H9 (cell line): ENCODE measurements at regions not wholly inside any gene's neighbourhood (a gene's known extent, or its start where the extent isn't known, plus 50 kb on each side); places are given as distances from the start of the nearest gene placed in this dataset.

Experiments used
- DNase-seq: peaks from one replicate; pipeline ENCODE4 v3.0.0-alpha.2; 2017
- H2AFZ ChIP-seq: one replicate; pipeline ENCODE4 v1.6.1; 2013; ENCODE audit warnings: mild to moderate bottlenecking, low read length, control low read depth, moderate library complexity
- H2AK5ac ChIP-seq: 2 replicates; pipeline ENCODE4 v1.6.1; 2013; ENCODE audit warnings: low read length, control low read depth, mixed read lengths; ENCODE audit not compliant: insufficient read length
- H2BK120ac ChIP-seq: one replicate; pipeline ENCODE4 v1.6.1; 2013; ENCODE audit warnings: low read depth, mild to moderate bottlenecking, low read length, control low read depth, inconsistent platforms; ENCODE audit not compliant: poor library complexity, severe bottlenecking
- H2BK12ac ChIP-seq: 2 replicates; pipeline ENCODE4 v1.6.1; 2013; ENCODE audit warnings: low read length, control low read depth, mixed read lengths, low read depth; ENCODE audit not compliant: insufficient read length
- H2BK15ac ChIP-seq: 2 replicates; pipeline ENCODE4 v1.6.1; 2013; ENCODE audit warnings: low read depth, low read length, control low read depth
- H2BK20ac ChIP-seq: one replicate; pipeline ENCODE4 v1.6.1; 2013; ENCODE audit warnings: low read depth, mild to moderate bottlenecking, low read length, control low read depth, inconsistent platforms; ENCODE audit not compliant: poor library complexity, severe bottlenecking
- H2BK5ac ChIP-seq: 2 replicates; pipeline ENCODE4 v1.6.1; 2013; ENCODE audit warnings: low read length, control low read depth, mixed read lengths; ENCODE audit not compliant: insufficient read length
- H3K14ac ChIP-seq: 2 replicates; pipeline ENCODE4 v1.6.1; 2013; ENCODE audit warnings: low read length, control low read depth; ENCODE audit not compliant: insufficient read depth
- H3K18ac ChIP-seq: 2 replicates; pipeline ENCODE4 v1.6.1; 2013; ENCODE audit warnings: low read depth, mild to moderate bottlenecking, mixed read lengths, low read length, control low read depth; ENCODE audit not compliant: insufficient read length
- H3K23ac ChIP-seq: 2 replicates; pipeline ENCODE4 v1.6.1; 2013; ENCODE audit warnings: low read length, control low read depth, mixed read lengths, low read depth; ENCODE audit not compliant: insufficient read length
- H3K23me2 ChIP-seq: 2 replicates; pipeline ENCODE4 v1.6.1; 2013; ENCODE audit warnings: low read depth, mild to moderate bottlenecking, mixed read lengths, low read length, control low read depth; ENCODE audit not compliant: insufficient read length, poor library complexity, severe bottlenecking
- H3K27ac ChIP-seq: 2 replicates; pipeline ENCODE4 v1.5.1; 2013; ENCODE audit warnings: low read length, control low read depth, mixed read lengths, low read depth; ENCODE audit not compliant: insufficient read length
- H3K27me3 ChIP-seq: 2 replicates; pipeline ENCODE4 v1.6.1; 2013; ENCODE audit warnings: low read length, control low read depth, inconsistent platforms; ENCODE audit not compliant: insufficient read depth
- H3K4ac ChIP-seq: 2 replicates; pipeline ENCODE4 v1.6.1; 2013; ENCODE audit warnings: low read depth, mild to moderate bottlenecking, control low read depth, inconsistent platforms, low read length, moderate library complexity
- H3K4me1 ChIP-seq: 2 replicates; pipeline ENCODE4 v1.6.1; 2013; ENCODE audit warnings: low read length, control low read depth, inconsistent platforms; ENCODE audit not compliant: insufficient read depth
- H3K4me2 ChIP-seq: 2 replicates; pipeline ENCODE4 v1.6.1; 2013; ENCODE audit warnings: low read length, control low read depth, mixed read lengths; ENCODE audit not compliant: insufficient read length, insufficient read depth
- H3K56ac ChIP-seq: 2 replicates; pipeline ENCODE4 v1.6.1; 2013; ENCODE audit warnings: low read depth, mild to moderate bottlenecking, mixed read lengths, low read length, control low read depth; ENCODE audit not compliant: insufficient read length
- H3K79me1 ChIP-seq: 2 replicates; pipeline ENCODE4 v1.6.1; 2013; ENCODE audit warnings: low read depth, mild to moderate bottlenecking, moderate library complexity, low read length, control low read depth, inconsistent platforms; ENCODE audit not compliant: insufficient read depth, poor library complexity, severe bottlenecking
- H3K79me2 ChIP-seq: 2 replicates; pipeline ENCODE4 v1.6.1; 2013; ENCODE audit warnings: low read length, control low read depth, inconsistent platforms; ENCODE audit not compliant: insufficient read depth
- H3K9ac ChIP-seq: 2 replicates; pipeline ENCODE4 v1.6.1; 2013; ENCODE audit warnings: low read length, control low read depth, mixed read lengths; ENCODE audit not compliant: insufficient read length; ENCODE audit errors: extremely low read depth
- H3K9me3 ChIP-seq: one replicate; pipeline ENCODE4 v1.6.1; 2013; ENCODE audit warnings: low read depth, low read length, inconsistent platforms; ENCODE audit not compliant: control insufficient read depth
- H3T11ph ChIP-seq: one replicate; pipeline ENCODE4 v1.6.1; 2013; ENCODE audit warnings: mild to moderate bottlenecking, low read length, control low read depth, inconsistent platforms
- H4K20me1 ChIP-seq: one replicate; pipeline ENCODE4 v1.6.1; 2013; ENCODE audit not compliant: control insufficient read depth, insufficient read length, insufficient read depth
- H4K5ac ChIP-seq: 2 replicates; pipeline ENCODE4 v1.6.1; 2013; ENCODE audit warnings: low read depth, mild to moderate bottlenecking, mixed read lengths, low read length, control low read depth; ENCODE audit not compliant: insufficient read length
- H4K8ac ChIP-seq: replicated peaks from 2 replicates; pipeline ENCODE4 v1.6.1; 2013; ENCODE audit warnings: low read length, control low read depth, mixed read lengths, low read depth; ENCODE audit not compliant: insufficient read length
- H4K91ac ChIP-seq: 2 replicates; pipeline ENCODE4 v1.6.1; 2013; ENCODE audit warnings: low read depth, mild to moderate bottlenecking, moderate library complexity, mixed read lengths, low read length, control low read depth; ENCODE audit not compliant: insufficient read length
- H3K27ac Mint-ChIP-seq, 3 experiments: 2 replicates in 2 of 3; 3 replicates in 1 of 3; pipeline ENCODE4 v1.8.0; 2020 to 2021; ENCODE audit warnings: mixed read lengths in 3 of 3, mild to moderate bottlenecking in 1 of 3, moderate library complexity in 1 of 3
- H3K27me3 Mint-ChIP-seq: 2 replicates; pipeline ENCODE4 v1.8.0; 2021; ENCODE audit warnings: low read depth, mild to moderate bottlenecking, moderate library complexity, mixed read lengths
- H3K36me3 Mint-ChIP-seq, 3 experiments: 2 replicates in 2 of 3; 3 replicates in 1 of 3; pipeline ENCODE4 v1.8.0; 2020 to 2021; ENCODE audit warnings: low read depth in 3 of 3, mixed read lengths in 3 of 3; ENCODE audit not compliant: insufficient read depth in 1 of 3
- H3K4me1 Mint-ChIP-seq, 2 experiments: 2 replicates each; pipeline ENCODE4 v1.8.0; 2020; ENCODE audit warnings: mixed read lengths in 2 of 2
- H3K4me3 Mint-ChIP-seq, 2 experiments: 2 replicates in 1 of 2; 3 replicates in 1 of 2; pipeline ENCODE4 v1.8.0; 2020 to 2021; ENCODE audit warnings: mild to moderate bottlenecking in 2 of 2, mixed read lengths in 2 of 2, moderate library complexity in 1 of 2
- H3K9me3 Mint-ChIP-seq, 2 experiments: 2 replicates in 1 of 2; 3 replicates in 1 of 2; pipeline ENCODE4 v1.8.0; 2020; ENCODE audit warnings: mild to moderate bottlenecking in 2 of 2, mixed read lengths in 2 of 2, moderate library complexity in 1 of 2
- CTCF ChIP-seq: fragments of 200-600 bp; sonication (generic); conservative IDR thresholded peaks from 3 replicates; pipeline ENCODE4 v1.8.0; 2021; ENCODE audit warnings: antibody characterized with exemption, mild to moderate bottlenecking
- WGBS: extraction: QIAGEN DNeasy Blood & Tissue Kit; methylation state at CpG from one replicate; pipeline ENCODE4 v1.1.7; 2013; ENCODE audit warnings: missing lambda C conversion rate, low lambda C conversion rate, mixed read lengths; ENCODE audit not compliant: insufficient read length; ENCODE audit errors: extremely low coverage; 5-methylcytosine and 5-hydroxymethylcytosine counted together

GRCh38 chr5:61246768-61247307 is 84.6 kb upstream of the SMIM15 start:
- H3K4me1 ChIP-seq: no peaks in the 10 kb centered on the region
- no peak overlapping the region for H3K18ac ChIP-seq
- no peaks in the 10 kb centered on the region for H3K23me2 ChIP-seq
- no peak overlapping the region for H3K23ac ChIP-seq
- no peak overlapping the region for H2AK5ac ChIP-seq
- no CpG with 5 or more reads among the region's 6 CpGs for WGBS
- no peaks in the 10 kb centered on the region for H3K27me3 Mint-ChIP-seq
- H3K4me2 ChIP-seq: no peak overlapping the region
- H2BK120ac ChIP-seq: no peak overlapping the region
- H2BK5ac ChIP-seq: no peak overlapping the region
- H3K4me3 Mint-ChIP-seq: no peak overlapping the region
- H3K4ac ChIP-seq: no peak overlapping the region
- no peak overlapping the region for H4K5ac ChIP-seq
- no peaks in the 10 kb centered on the region for H3K79me2 ChIP-seq
- H2AFZ ChIP-seq: no peak overlapping the region
- no peak overlapping the region for H2BK12ac ChIP-seq
- H4K20me1 ChIP-seq: no peaks in the 10 kb centered on the region
- H4K91ac ChIP-seq: no peak overlapping the region
- H3K27me3 ChIP-seq: no peaks in the 10 kb centered on the region
- TF ChIP-seq CTCF: no peak
- no peaks in the 10 kb centered on the region for H3K79me1 ChIP-seq
- H3K14ac ChIP-seq: no peak overlapping the region
- peaks cover 0 to 8% of the 10 kb centered on the region in 2 experiments; a peak in 2 of 4 replicates for H3K4me1 Mint-ChIP-seq
- no peak overlapping the region for H2BK15ac ChIP-seq
- no peak overlapping the region for H2BK20ac ChIP-seq
- H3K27ac ChIP-seq: no peak overlapping the region
- no peak overlapping the region for H4K8ac ChIP-seq
- no peak overlapping the region for H3K9ac ChIP-seq
- H3K9me3 Mint-ChIP-seq: peaks cover 0 to 3% of the 10 kb centered on the region in 2 experiments; a peak in 2 of 5 replicates
- H3K9me3 ChIP-seq: no peaks in the 10 kb centered on the region
- H3K56ac ChIP-seq: no peak overlapping the region
- H3T11ph ChIP-seq: no peak overlapping the region
- DNase-seq: no peak
- no peaks in the 10 kb centered on the region for H3K36me3 Mint-ChIP-seq
- H3K27ac Mint-ChIP-seq: no peak overlapping the region
